HG03066 (cell line): ENCODE measurements at regions not wholly inside any gene's neighbourhood (a gene's known extent, or its start where the extent isn't known, plus 50 kb on each side); places are given as distances from the start of the nearest gene placed in this dataset.
"Not testable (repeated sequence)": the region's sequence is repeated elsewhere in the genome, so short reads cannot be mapped to it uniquely, and the experiment has no call there.

Experiments
- ATAC-seq: cut with Tn5 transposase; IDR thresholded peaks from one replicate; pipeline ENCODE4 v1.9.1; 2021; ENCODE audit warnings: low read depth; ENCODE audit not compliant: unreplicated experiment

- ATAC-seq, result no peak
Observed at GRCh38 chr2:185245216-185245615, 493.4 kb upstream of the FSIP2 start.

GRCh38 chr2:185245806-185246205, 492.8 kb upstream of the FSIP2 start:
- ATAC-seq, result peak; percentile 64

- no peak for ATAC-seq
Observed at GRCh38 chr2:185246717-185247116, 491.9 kb upstream of the FSIP2 start.

GRCh38 chr2:185255566-185255965, 483.0 kb upstream of the FSIP2 start:
- no peak for ATAC-seq

GRCh38 chr2:185265747-185266146, 472.9 kb upstream of the FSIP2 start:
- no peak for ATAC-seq

GRCh38 chr2:185268651-185269050, 470.0 kb upstream of the FSIP2 start:
- ATAC-seq, result no peak

GRCh38 chr2:185274718-185275484, 463.7 kb upstream of the FSIP2 start:
- ATAC-seq, result no peak

GRCh38 chr2:185275979-185276378, 462.6 kb upstream of the FSIP2 start:
- ATAC-seq, result not testable (repeated sequence)

- ATAC-seq, result no peak
Observed at GRCh38 chr2:185278761-185279160, 459.8 kb upstream of the FSIP2 start.

- ATAC-seq, result no peak
Observed at GRCh38 chr2:185279999-185280398, 458.6 kb upstream of the FSIP2 start.

- ATAC-seq, result no peak
Observed at GRCh38 chr2:185284696-185285095, 453.9 kb upstream of the FSIP2 start.

- ATAC-seq, result not testable (repeated sequence)
Observed at GRCh38 chr2:185290012-185290411, 448.6 kb upstream of the FSIP2 start.

- peak; percentile 96 for ATAC-seq
Observed at GRCh38 chr2:185291035-185291647, 447.5 kb upstream of the FSIP2 start.

GRCh38 chr2:185299867-185300266, 438.7 kb upstream of the FSIP2 start:
- ATAC-seq, result no peak

GRCh38 chr2:185306119-185306518, 432.5 kb upstream of the FSIP2 start:
- no peak for ATAC-seq

GRCh38 chr2:185316383-185316782, 422.2 kb upstream of the FSIP2 start:
- no peak for ATAC-seq

- no peak for ATAC-seq
Observed at GRCh38 chr2:185318271-185318724, 420.3 kb upstream of the FSIP2 start.

GRCh38 chr2:185335879-185336278, 402.7 kb upstream of the FSIP2 start:
- ATAC-seq, result no peak

- ATAC-seq, result no peak
Observed at GRCh38 chr2:185337033-185337432, 401.6 kb upstream of the FSIP2 start.

- ATAC-seq, result no peak
Observed at GRCh38 chr2:185338104-185338503, 400.5 kb upstream of the FSIP2 start.

GRCh38 chr2:185347445-185347844, 391.2 kb upstream of the FSIP2 start:
- no peak for ATAC-seq

GRCh38 chr2:185360776-185361175, 377.8 kb upstream of the FSIP2 start:
- ATAC-seq, result no peak
